ENCODE measurements at regions not wholly inside any gene's neighbourhood (a gene's known extent, or its start where the extent isn't known, plus 50 kb on each side); places are given as distances from the start of the nearest gene placed in this dataset.

- DNase-seq (ENCODE audit: low read depth), result no peak
Measured at GRCh38 chr17:77364941-77365583, 224.3 kb downstream of the SEC14L1 start.

- no peak for DNase-seq (ENCODE audit: low read depth)
Measured at GRCh38 chr17:77365584-77366186, 224.9 kb downstream of the SEC14L1 start.

GRCh38 chr17:77366206-77366557, 225.4 kb downstream of the SEC14L1 start:
- no peak for DNase-seq (ENCODE audit: low read depth)

GRCh38 chr17:77366558-77367245, 225.9 kb downstream of the SEC14L1 start:
- DNase-seq (ENCODE audit: low read depth), result no peak

GRCh38 chr17:77369544-77369971, 228.8 kb downstream of the SEC14L1 start:
- no peak for DNase-seq (ENCODE audit: low read depth)

- DNase-seq (ENCODE audit: low read depth), result no peak
Measured at GRCh38 chr17:77370586-77370985, 229.8 kb downstream of the SEC14L1 start.

GRCh38 chr17:77371117-77371887, 230.5 kb downstream of the SEC14L1 start:
- no peak for DNase-seq (ENCODE audit: low read depth)

- no peak for DNase-seq (ENCODE audit: low read depth)
Measured at GRCh38 chr17:77371888-77372443, 231.2 kb downstream of the SEC14L1 start.

GRCh38 chr17:77372444-77373298, 231.9 kb downstream of the SEC14L1 start:
- DNase-seq (ENCODE audit: low read depth), result peak; percentile 35

- DNase-seq (ENCODE audit: low read depth), result no peak
Measured at GRCh38 chr17:77373299-77374169, 232.8 kb downstream of the SEC14L1 start.

- DNase-seq (ENCODE audit: low read depth), result peak; percentile 58
Measured at GRCh38 chr17:77374170-77374936, 233.6 kb downstream of the SEC14L1 start.

- no peak for DNase-seq (ENCODE audit: low read depth)
Measured at GRCh38 chr17:77375108-77375916, 234.5 kb downstream of the SEC14L1 start.

GRCh38 chr17:77375917-77376651, 235.3 kb downstream of the SEC14L1 start:
- DNase-seq (ENCODE audit: low read depth), result peak; percentile 70

- no peak for DNase-seq (ENCODE audit: low read depth)
Measured at GRCh38 chr17:77376795-77377709, 236.3 kb downstream of the SEC14L1 start.

- DNase-seq (ENCODE audit: low read depth), result no peak
Measured at GRCh38 chr17:77377710-77378235, 237.0 kb downstream of the SEC14L1 start.

- DNase-seq (ENCODE audit: low read depth), result no peak
Measured at GRCh38 chr17:77378318-77379064, 237.7 kb downstream of the SEC14L1 start.
